Ishikawa (cell line): ENCODE measurements at regions not wholly inside any gene's neighbourhood (a gene's known extent, or its start where the extent isn't known, plus 50 kb on each side); places are given as distances from the start of the nearest gene placed in this dataset.

Experiments
- CEBPB ChIP-seq: IDR thresholded peaks from 2 replicates; pipeline ENCODE4 v1.6.1; 2012
- CREB1 ChIP-seq: IDR thresholded peaks from 2 replicates; pipeline ENCODE4 v1.6.1; 2012; ENCODE audit warnings: low read depth
- EGR1 ChIP-seq: IDR thresholded peaks from 2 replicates; pipeline ENCODE4 v1.6.1; 2012
- EP300 ChIP-seq: IDR thresholded peaks from 2 replicates; pipeline ENCODE4 v1.6.1; 2012; ENCODE audit warnings: borderline replicate concordance
- FOXM1 ChIP-seq: IDR thresholded peaks from 2 replicates; pipeline ENCODE4 v1.6.1; 2012; ENCODE audit warnings: low read depth, borderline replicate concordance
- MAX ChIP-seq: IDR thresholded peaks from 2 replicates; pipeline ENCODE4 v1.6.1; 2012
- NFIC ChIP-seq: IDR thresholded peaks from 2 replicates; pipeline ENCODE4 v1.6.1; 2012
- RAD21 ChIP-seq: IDR thresholded peaks from 2 replicates; pipeline ENCODE4 v1.6.1; 2012; ENCODE audit warnings: low read depth
- REST ChIP-seq: IDR thresholded peaks from 2 replicates; pipeline ENCODE4 v1.6.1; 2012; ENCODE audit warnings: low read depth, mild to moderate bottlenecking
- TAF1 ChIP-seq: IDR thresholded peaks from 2 replicates; pipeline ENCODE4 v1.6.1; 2012; ENCODE audit warnings: low read depth, mild to moderate bottlenecking
- TCF12 ChIP-seq: IDR thresholded peaks from 2 replicates; pipeline ENCODE4 v1.6.1; 2012; ENCODE audit warnings: low read depth
- TEAD4 ChIP-seq: IDR thresholded peaks from 2 replicates; pipeline ENCODE4 v1.6.1; 2012
- USF1 ChIP-seq: IDR thresholded peaks from 2 replicates; pipeline ENCODE4 v1.6.1; 2012
- YY1 ChIP-seq: IDR thresholded peaks from 2 replicates; pipeline ENCODE4 v1.6.1; 2012; ENCODE audit warnings: low read depth
- ZBTB7A ChIP-seq: IDR thresholded peaks from 2 replicates; pipeline ENCODE4 v1.6.1; 2012; ENCODE audit warnings: low read depth

GRCh38 chr6:19898141-19898740, 61.1 kb downstream of the ID4 start:
- TF ChIP-seq ZBTB7A = no peak
- no peak for TF ChIP-seq USF1
- no peak for TF ChIP-seq EP300
- no peak for TF ChIP-seq TCF12
- TF ChIP-seq MAX = no peak
- no peak for TF ChIP-seq CREB1
- no peak for TF ChIP-seq REST
- TF ChIP-seq TEAD4 = no peak
- no peak for TF ChIP-seq NFIC
- TF ChIP-seq TAF1 = no peak
- no peak for TF ChIP-seq YY1
- TF ChIP-seq FOXM1 = no peak

GRCh38 chr6:19902201-19902600, 65.0 kb downstream of the ID4 start:
- TF ChIP-seq REST = no peak
- TF ChIP-seq FOXM1 = no peak
- TF ChIP-seq CREB1 = no peak
- TF ChIP-seq ZBTB7A = no peak
- TF ChIP-seq TEAD4 = no peak
- no peak for TF ChIP-seq TCF12
- TF ChIP-seq RAD21 = no peak
- TF ChIP-seq EP300 = no peak
- no peak for TF ChIP-seq TAF1
- no peak for TF ChIP-seq YY1

- no peak for TF ChIP-seq YY1
- no peak for TF ChIP-seq NFIC
- no peak for TF ChIP-seq REST
- no peak for TF ChIP-seq TCF12
- no peak for TF ChIP-seq MAX
- TF ChIP-seq EP300 = no peak
- no peak for TF ChIP-seq CREB1
- TF ChIP-seq CEBPB = no peak
- no peak for TF ChIP-seq USF1
- no peak for TF ChIP-seq TEAD4
- no peak for TF ChIP-seq ZBTB7A
- no peak for TF ChIP-seq RAD21
- TF ChIP-seq FOXM1 = no peak
- no peak for TF ChIP-seq TAF1
- no peak for TF ChIP-seq EGR1
Measured at GRCh38 chr6:19905584-19905983, 68.4 kb downstream of the ID4 start.

GRCh38 chr6:19906171-19906570, 69.0 kb downstream of the ID4 start:
- TF ChIP-seq CEBPB (no peak), TEAD4 (no peak), YY1 (no peak), MAX (no peak), CREB1 (no peak), EP300 (no peak), TAF1 (no peak), FOXM1 (no peak), ZBTB7A (no peak), USF1 (no peak), EGR1 (no peak), TCF12 (no peak), REST (no peak), NFIC (no peak), RAD21 (no peak)
